ENCODE measurements at regions not wholly inside any gene's neighbourhood (a gene's known extent, or its start where the extent isn't known, plus 50 kb on each side); places are given as distances from the start of the nearest gene placed in this dataset.

GRCh38 chr1:68623700-68624099, 126.8 kb upstream of the DEPDC1 start:
- Histone ChIP-seq H3K4me1 (ENCODE audit: insufficient read depth, low read length) (0 out of 2 replicates have a peak, but pooled peaks cover 3% of the 10 kb centered on the region), H3K36me3 (ENCODE audit: insufficient read depth, low read length) (no peaks in the 10 kb centered on the region), H3K9ac (ENCODE audit: low read depth, low read length) (no peak overlapping the region), H3K9me3 (ENCODE audit: control insufficient read depth, insufficient read depth, low read length) (peaks cover 13% of the 10 kb centered on the region)

DNA sequence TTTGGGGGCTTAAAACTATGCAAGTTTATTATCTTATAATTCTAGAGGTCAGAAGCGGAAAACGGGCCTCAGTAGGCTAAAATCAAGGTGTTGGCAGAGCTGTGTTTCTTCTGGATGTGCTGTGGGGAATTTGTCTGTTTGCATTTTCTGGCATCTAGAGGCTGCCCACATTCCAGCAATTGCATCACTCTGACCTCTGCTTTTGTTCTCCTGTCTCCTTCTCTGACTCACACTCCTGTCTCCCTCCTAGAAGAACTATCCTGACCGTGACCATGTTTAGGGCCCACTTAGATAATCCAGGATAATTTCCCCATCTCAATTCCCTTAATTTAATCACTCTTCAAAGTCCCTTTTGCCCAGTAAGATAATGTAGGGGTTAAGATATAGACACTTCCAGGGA, 127.4 kb upstream of the DEPDC1 start:
- Histone ChIP-seq H3K9ac (ENCODE audit: low read depth, low read length) (no peak overlapping the region), H3K36me3 (ENCODE audit: insufficient read depth, low read length) (no peaks in the 10 kb centered on the region), H3K4me1 (ENCODE audit: insufficient read depth, low read length) (0 out of 2 replicates have a peak, but pooled peaks cover 3% of the 10 kb centered on the region), H3K9me3 (ENCODE audit: control insufficient read depth, insufficient read depth, low read length) (peaks cover 13% of the 10 kb centered on the region)

- peaks cover 7% of the 10 kb centered on the region; the same call in 1 of the 2 replicates for H3K9me3 ChIP-seq (ENCODE audit: control insufficient read depth, insufficient read depth, low read length)
- H3K9ac ChIP-seq (ENCODE audit: low read depth, low read length), result no peak overlapping the region
- H3K36me3 ChIP-seq (ENCODE audit: insufficient read depth, low read length), result no peaks in the 10 kb centered on the region
- 0 out of 2 replicates have a peak, but pooled peaks cover 3% of the 10 kb centered on the region for H3K4me1 ChIP-seq (ENCODE audit: insufficient read depth, low read length)
Observed at GRCh38 chr1:68625624-68626023, 128.7 kb upstream of the DEPDC1 start.

DNA sequence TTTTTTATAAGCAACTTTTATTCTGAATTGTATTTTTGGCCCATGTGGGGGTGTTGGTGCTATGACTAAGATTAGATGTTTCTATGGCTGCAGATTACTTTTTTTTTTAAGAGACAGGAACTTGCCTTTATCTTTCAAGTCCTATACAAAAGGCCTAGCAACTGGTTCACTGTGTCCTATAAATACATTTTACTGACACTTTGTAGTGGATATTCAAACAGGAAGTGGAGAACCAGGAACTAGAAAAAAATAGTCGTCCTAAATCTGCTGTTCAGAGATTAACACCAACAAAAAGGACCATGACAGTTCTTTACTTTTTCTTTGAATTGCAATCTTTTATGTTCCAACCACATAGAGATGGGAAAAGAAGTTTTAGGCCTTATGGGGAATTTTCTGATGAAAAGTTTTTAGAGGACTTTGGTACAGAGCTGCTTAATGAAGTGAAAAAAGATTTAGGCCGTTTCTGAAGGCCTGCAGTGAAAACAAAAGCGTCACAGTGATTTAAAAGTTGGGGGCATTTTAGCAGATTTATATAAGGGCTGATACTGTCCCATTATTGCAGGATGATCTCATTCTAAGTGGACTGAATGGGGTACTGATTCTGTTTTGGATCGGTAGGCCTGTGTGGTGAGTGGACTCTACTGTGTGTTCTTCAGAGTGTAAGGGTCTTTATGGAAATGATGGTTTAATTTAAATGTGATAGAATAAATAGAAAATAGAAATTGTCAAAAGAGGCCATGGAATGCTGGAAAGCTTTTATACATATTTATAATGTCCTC, 136.4 kb upstream of the DEPDC1 start:
- H3K36me3 ChIP-seq (ENCODE audit: insufficient read depth, low read length), result no peaks in the 10 kb centered on the region
- H3K9me3 ChIP-seq (ENCODE audit: control insufficient read depth, insufficient read depth, low read length), result no peaks in the 10 kb centered on the region
- no peaks in the 10 kb centered on the region for H3K4me1 ChIP-seq (ENCODE audit: insufficient read depth, low read length)
- H3K9ac ChIP-seq (ENCODE audit: low read depth, low read length), result no peak overlapping the region

DNA sequence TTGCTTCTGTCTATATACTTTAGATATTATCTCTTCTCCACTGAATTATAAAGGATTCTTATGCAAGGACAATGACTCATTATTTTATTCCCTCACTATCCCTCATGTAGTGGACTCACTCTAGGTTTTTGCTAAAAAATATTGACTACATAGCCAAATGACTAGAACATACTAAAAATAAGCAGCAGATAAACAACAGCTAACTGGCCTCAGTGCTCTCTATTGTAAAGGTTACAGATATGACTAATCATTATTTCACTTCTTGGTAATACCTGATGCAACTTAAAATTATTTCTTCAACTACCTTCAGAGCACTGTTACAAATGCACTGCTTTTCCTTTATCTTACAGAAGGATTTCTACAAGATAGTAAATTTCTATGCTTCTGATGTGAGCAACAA, 147.6 kb upstream of the DEPDC1 start:
- no peaks in the 10 kb centered on the region for H3K36me3 ChIP-seq (ENCODE audit: insufficient read depth, low read length)
- no peak overlapping the region for H3K9ac ChIP-seq (ENCODE audit: low read depth, low read length)
- H3K9me3 ChIP-seq (ENCODE audit: control insufficient read depth, insufficient read depth, low read length), result no peaks in the 10 kb centered on the region
- H3K4me1 ChIP-seq (ENCODE audit: insufficient read depth, low read length), result no peaks in the 10 kb centered on the region

DNA sequence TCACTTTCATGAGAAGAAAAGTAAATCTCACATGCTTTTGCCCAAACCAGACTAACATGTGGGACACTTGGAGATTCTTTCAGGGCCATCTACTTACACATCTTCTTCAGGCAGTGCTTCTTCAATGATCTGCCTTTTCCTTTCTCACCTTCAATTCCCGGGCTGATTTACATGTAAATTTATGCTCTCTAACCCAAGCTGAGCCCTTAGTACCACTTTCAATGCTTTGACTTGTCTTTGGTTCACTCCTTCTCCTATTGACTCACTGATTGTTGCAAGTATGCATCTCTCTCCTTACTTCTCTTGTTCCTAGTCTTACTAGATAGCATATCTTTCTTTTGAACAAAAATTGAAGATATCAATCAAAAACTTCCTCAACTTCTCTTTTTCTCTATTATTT, 154.2 kb upstream of the DEPDC1 start:
- Histone ChIP-seq H3K9me3 (ENCODE audit: control insufficient read depth, insufficient read depth, low read length) (no peaks in the 10 kb centered on the region), H3K4me1 (ENCODE audit: insufficient read depth, low read length) (no peaks in the 10 kb centered on the region), H3K9ac (ENCODE audit: low read depth, low read length) (no peak overlapping the region), H3K36me3 (ENCODE audit: insufficient read depth, low read length) (no peaks in the 10 kb centered on the region)

DNA sequence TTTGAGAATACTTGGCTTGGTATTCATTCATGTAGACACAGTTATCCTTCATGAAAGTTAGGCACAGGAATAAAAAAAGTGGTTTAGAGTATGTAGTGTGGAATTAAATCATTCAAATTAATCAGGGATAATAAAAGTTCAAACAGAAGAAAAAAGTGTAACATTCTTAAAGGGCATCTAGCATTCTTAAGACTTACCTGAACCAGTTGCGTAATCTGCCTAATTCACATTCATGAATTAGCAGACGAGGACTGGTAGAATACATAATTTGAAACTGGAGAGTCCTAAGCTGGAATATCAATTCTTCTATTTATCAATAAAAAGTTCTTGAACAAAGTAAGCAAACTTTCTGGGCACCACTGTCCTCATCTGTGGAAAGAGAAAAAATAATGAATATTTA, 157.0 kb upstream of the DEPDC1 start:
- H3K4me1 ChIP-seq (ENCODE audit: insufficient read depth, low read length), result no peaks in the 10 kb centered on the region
- no peak overlapping the region for H3K9ac ChIP-seq (ENCODE audit: low read depth, low read length)
- H3K9me3 ChIP-seq (ENCODE audit: control insufficient read depth, insufficient read depth, low read length), result no peaks in the 10 kb centered on the region
- H3K36me3 ChIP-seq (ENCODE audit: insufficient read depth, low read length), result no peaks in the 10 kb centered on the region

- Histone ChIP-seq H3K36me3 (ENCODE audit: insufficient read depth, low read length) (no peaks in the 10 kb centered on the region), H3K9ac (ENCODE audit: low read depth, low read length) (no peak overlapping the region), H3K9me3 (ENCODE audit: control insufficient read depth, insufficient read depth, low read length) (no peaks in the 10 kb centered on the region), H3K4me1 (ENCODE audit: insufficient read depth, low read length) (no peaks in the 10 kb centered on the region)
Observed at GRCh38 chr1:68673771-68674170, 176.9 kb upstream of the DEPDC1 start.

- H3K36me3 ChIP-seq (ENCODE audit: insufficient read depth, low read length), result no peaks in the 10 kb centered on the region
- no peak overlapping the region for H3K9ac ChIP-seq (ENCODE audit: low read depth, low read length)
- H3K9me3 ChIP-seq (ENCODE audit: control insufficient read depth, insufficient read depth, low read length), result no peaks in the 10 kb centered on the region
- no peaks in the 10 kb centered on the region for H3K4me1 ChIP-seq (ENCODE audit: insufficient read depth, low read length)
Observed at GRCh38 chr1:68675336-68675735, 178.5 kb upstream of the DEPDC1 start.

GRCh38 chr1:68677684-68678351, 180.9 kb upstream of the DEPDC1 start:
- H3K36me3 ChIP-seq (ENCODE audit: insufficient read depth, low read length), result no peaks in the 10 kb centered on the region
- no peaks in the 10 kb centered on the region for H3K9me3 ChIP-seq (ENCODE audit: control insufficient read depth, insufficient read depth, low read length)
- H3K4me1 ChIP-seq (ENCODE audit: insufficient read depth, low read length), result no peaks in the 10 kb centered on the region
- no peak overlapping the region for H3K9ac ChIP-seq (ENCODE audit: low read depth, low read length)

GRCh38 chr1:68696221-68696620, 199.3 kb upstream of the DEPDC1 start:
- H3K9ac ChIP-seq (ENCODE audit: low read depth, low read length), result no peak overlapping the region
- no peaks in the 10 kb centered on the region for H3K36me3 ChIP-seq (ENCODE audit: insufficient read depth, low read length)
- H3K4me1 ChIP-seq (ENCODE audit: insufficient read depth, low read length), result no peaks in the 10 kb centered on the region
- no peaks in the 10 kb centered on the region for H3K9me3 ChIP-seq (ENCODE audit: control insufficient read depth, insufficient read depth, low read length)

- Histone ChIP-seq H3K4me1 (ENCODE audit: insufficient read depth, low read length) (no peaks in the 10 kb centered on the region), H3K9me3 (ENCODE audit: control insufficient read depth, insufficient read depth, low read length) (no peaks in the 10 kb centered on the region), H3K9ac (ENCODE audit: low read depth, low read length) (no peak overlapping the region), H3K36me3 (ENCODE audit: insufficient read depth, low read length) (no peaks in the 10 kb centered on the region; the same call in 1 of the 2 replicates)
Observed at GRCh38 chr1:68703921-68704354, 207.1 kb upstream of the DEPDC1 start.

GRCh38 chr1:68704800-68705443, 208.0 kb upstream of the DEPDC1 start:
- H3K4me1 ChIP-seq (ENCODE audit: insufficient read depth, low read length), result no peaks in the 10 kb centered on the region
- H3K36me3 ChIP-seq (ENCODE audit: insufficient read depth, low read length), result no peaks in the 10 kb centered on the region; the same call in 1 of the 2 replicates
- H3K9me3 ChIP-seq (ENCODE audit: control insufficient read depth, insufficient read depth, low read length), result no peaks in the 10 kb centered on the region
- no peak overlapping the region for H3K9ac ChIP-seq (ENCODE audit: low read depth, low read length)

- Histone ChIP-seq H3K36me3 (ENCODE audit: insufficient read depth, low read length) (no peaks in the 10 kb centered on the region; the same call in 1 of the 2 replicates), H3K4me1 (ENCODE audit: insufficient read depth, low read length) (no peaks in the 10 kb centered on the region), H3K9me3 (ENCODE audit: control insufficient read depth, insufficient read depth, low read length) (no peaks in the 10 kb centered on the region), H3K9ac (ENCODE audit: low read depth, low read length) (no peak overlapping the region)
Observed at GRCh38 chr1:68705466-68705865, 208.6 kb upstream of the DEPDC1 start.

All from ES-I3 (cell line).